ENCODE measurements at regions not wholly inside any gene's neighbourhood (a gene's known extent, or its start where the extent isn't known, plus 50 kb on each side); places are given as distances from the start of the nearest gene placed in this dataset.
"Not testable (repeated sequence)": the region's sequence is repeated elsewhere in the genome, so short reads cannot be mapped to it uniquely, and the experiment has no call there.

- H3K4me1 ChIP-seq (ENCODE audit: control insufficient read depth, insufficient read depth, low read length); H3K9me3 ChIP-seq (replicated peaks; ENCODE audit: low read length); H3K36me3 ChIP-seq (ENCODE audit: insufficient read depth, low read length); H3K9ac ChIP-seq (ENCODE audit: low read depth, low read length); H3K4me2 ChIP-seq (ENCODE audit: low read length); H3K4me3 ChIP-seq (ENCODE audit: low read length): not testable (repeated sequence)
- H3K27me3 ChIP-seq (ENCODE audit: control insufficient read depth, insufficient read depth, low read length): peaks cover 17% of the 10 kb centered on the region
Measured at GRCh38 chr6:73925703-73926102, 229.7 kb downstream of the CD109 start.

- peaks cover 4% of the 10 kb centered on the region for H3K9me3 ChIP-seq (replicated peaks; ENCODE audit: low read length)
- no peaks in the 10 kb centered on the region for H3K4me1 ChIP-seq (ENCODE audit: control insufficient read depth, insufficient read depth, low read length)
- no peak overlapping the region for H3K4me2 ChIP-seq (ENCODE audit: low read length)
- no peak overlapping the region for H3K9ac ChIP-seq (ENCODE audit: low read depth, low read length)
- H3K4me3 ChIP-seq (ENCODE audit: low read length): no peak overlapping the region
- H3K27me3 ChIP-seq (ENCODE audit: control insufficient read depth, insufficient read depth, low read length): peaks cover 13% of the 10 kb centered on the region
- H3K36me3 ChIP-seq (ENCODE audit: insufficient read depth, low read length): no peaks in the 10 kb centered on the region
Measured at GRCh38 chr6:73923905-73924485, 228.0 kb downstream of the CD109 start.

GRCh38 chr6:73903155-73903554 lies 207.2 kb downstream of the CD109 start:
- H3K4me2 ChIP-seq (ENCODE audit: low read length): no peak overlapping the region
- H3K4me3 ChIP-seq (ENCODE audit: low read length): no peak overlapping the region
- H3K36me3 ChIP-seq (ENCODE audit: insufficient read depth, low read length): no peaks in the 10 kb centered on the region
- H3K9ac ChIP-seq (ENCODE audit: low read depth, low read length): no peak overlapping the region
- no peaks in the 10 kb centered on the region for H3K27me3 ChIP-seq (ENCODE audit: control insufficient read depth, insufficient read depth, low read length)
- no peaks in the 10 kb centered on the region for H3K4me1 ChIP-seq (ENCODE audit: control insufficient read depth, insufficient read depth, low read length)
- H3K9me3 ChIP-seq (replicated peaks; ENCODE audit: low read length): peaks cover 3% of the 10 kb centered on the region

- H3K4me2 ChIP-seq (ENCODE audit: low read length): no peak overlapping the region
- no peak overlapping the region for H3K9ac ChIP-seq (ENCODE audit: low read depth, low read length)
- H3K4me1 ChIP-seq (ENCODE audit: control insufficient read depth, insufficient read depth, low read length): no peaks in the 10 kb centered on the region
- H3K4me3 ChIP-seq (ENCODE audit: low read length): no peak overlapping the region
- no peaks in the 10 kb centered on the region for H3K27me3 ChIP-seq (ENCODE audit: control insufficient read depth, insufficient read depth, low read length)
- H3K36me3 ChIP-seq (ENCODE audit: insufficient read depth, low read length): no peaks in the 10 kb centered on the region
- H3K9me3 ChIP-seq (replicated peaks; ENCODE audit: low read length): peaks cover 3% of the 10 kb centered on the region
Measured at GRCh38 chr6:73901986-73902385, 206.0 kb downstream of the CD109 start.

GRCh38 chr6:73901311-73901710 lies 205.3 kb downstream of the CD109 start:
- no peaks in the 10 kb centered on the region for H3K27me3 ChIP-seq (ENCODE audit: control insufficient read depth, insufficient read depth, low read length)
- no peak overlapping the region for H3K4me3 ChIP-seq (ENCODE audit: low read length)
- no peak overlapping the region for H3K4me2 ChIP-seq (ENCODE audit: low read length)
- no peaks in the 10 kb centered on the region for H3K4me1 ChIP-seq (ENCODE audit: control insufficient read depth, insufficient read depth, low read length)
- peaks cover 3% of the 10 kb centered on the region for H3K9me3 ChIP-seq (replicated peaks; ENCODE audit: low read length)
- no peak overlapping the region for H3K9ac ChIP-seq (ENCODE audit: low read depth, low read length)
- H3K36me3 ChIP-seq (ENCODE audit: insufficient read depth, low read length): no peaks in the 10 kb centered on the region

GRCh38 chr6:73898599-73898998 lies 202.6 kb downstream of the CD109 start:
- peaks cover 3% of the 10 kb centered on the region for H3K9me3 ChIP-seq (replicated peaks; ENCODE audit: low read length)
- H3K36me3 ChIP-seq (ENCODE audit: insufficient read depth, low read length): no peaks in the 10 kb centered on the region
- no peak overlapping the region for H3K4me3 ChIP-seq (ENCODE audit: low read length)
- no peak overlapping the region for H3K9ac ChIP-seq (ENCODE audit: low read depth, low read length)
- H3K4me2 ChIP-seq (ENCODE audit: low read length): no peak overlapping the region
- no peaks in the 10 kb centered on the region for H3K4me1 ChIP-seq (ENCODE audit: control insufficient read depth, insufficient read depth, low read length)
- H3K27me3 ChIP-seq (ENCODE audit: control insufficient read depth, insufficient read depth, low read length): peaks cover 2% of the 10 kb centered on the region

DNA sequence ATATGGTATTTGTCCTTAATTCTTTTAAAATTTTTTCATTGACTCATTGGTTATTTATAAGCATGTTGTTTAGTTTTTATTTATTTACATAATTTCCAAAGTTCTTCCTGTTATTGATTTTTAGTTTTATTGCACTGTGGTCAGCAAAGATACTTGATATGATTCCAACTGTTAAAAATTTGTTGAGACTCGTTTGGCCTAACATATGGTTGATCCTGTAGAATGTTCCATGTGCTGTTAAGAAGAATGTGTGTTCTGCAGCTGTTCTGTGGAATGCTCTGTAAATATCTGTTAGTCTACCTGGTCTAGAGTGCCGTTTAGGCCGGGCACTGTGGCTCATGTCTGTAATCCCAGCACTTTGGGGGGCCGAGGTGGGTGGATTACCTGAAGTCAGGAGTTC lies 197.7 kb downstream of the CD109 start:
- Histone ChIP-seq H3K4me3 (ENCODE audit: low read length) (no peak overlapping the region), H3K36me3 (ENCODE audit: insufficient read depth, low read length) (no peaks in the 10 kb centered on the region), H3K27me3 (ENCODE audit: control insufficient read depth, insufficient read depth, low read length) (peaks cover 2% of the 10 kb centered on the region), H3K4me2 (ENCODE audit: low read length) (no peak overlapping the region), H3K9me3 (replicated peaks; ENCODE audit: low read length) (no peaks in the 10 kb centered on the region), H3K4me1 (ENCODE audit: control insufficient read depth, insufficient read depth, low read length) (no peaks in the 10 kb centered on the region), H3K9ac (ENCODE audit: low read depth, low read length) (no peak overlapping the region)

DNA sequence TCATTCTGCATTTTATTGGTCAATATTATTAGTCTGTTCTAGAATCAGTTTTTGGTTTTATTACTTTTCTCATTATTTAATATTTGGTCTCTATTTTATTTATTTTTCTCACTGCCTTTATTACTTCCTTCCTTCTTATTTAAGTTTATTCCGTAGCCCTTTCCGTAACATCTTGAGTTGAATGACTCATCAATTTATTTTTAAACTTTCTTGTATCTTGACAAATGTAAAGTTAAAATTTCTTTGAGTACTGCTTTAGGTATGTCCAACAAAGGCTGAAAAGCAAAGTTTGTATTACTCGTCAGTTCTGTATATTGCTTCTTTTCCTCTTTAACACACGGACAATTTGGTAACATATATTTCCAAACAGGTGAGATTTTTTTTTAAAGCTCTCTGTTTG lies 192.0 kb downstream of the CD109 start:
- no peak overlapping the region for H3K4me3 ChIP-seq (ENCODE audit: low read length)

GRCh38 chr6:73885393-73885792 lies 189.4 kb downstream of the CD109 start:
- Histone ChIP-seq H3K9ac (ENCODE audit: low read depth, low read length) (no peak overlapping the region), H3K4me2 (ENCODE audit: low read length) (no peak overlapping the region), H3K4me3 (ENCODE audit: low read length) (no peak overlapping the region), H3K9me3 (replicated peaks; ENCODE audit: low read length) (no peaks in the 10 kb centered on the region), H3K4me1 (ENCODE audit: control insufficient read depth, insufficient read depth, low read length) (peaks cover 3% of the 10 kb centered on the region), H3K27me3 (ENCODE audit: control insufficient read depth, insufficient read depth, low read length) (no peaks in the 10 kb centered on the region), H3K36me3 (ENCODE audit: insufficient read depth, low read length) (no peaks in the 10 kb centered on the region)

More for the DNA sequence above, 192.0 kb downstream of the CD109 start:
- H3K9ac ChIP-seq (ENCODE audit: low read depth, low read length): no peak overlapping the region
- peaks cover 3% of the 10 kb centered on the region for H3K4me1 ChIP-seq (ENCODE audit: control insufficient read depth, insufficient read depth, low read length)
- H3K9me3 ChIP-seq (replicated peaks; ENCODE audit: low read length): no peaks in the 10 kb centered on the region
- H3K4me2 ChIP-seq (ENCODE audit: low read length): no peak overlapping the region
- no peaks in the 10 kb centered on the region for H3K27me3 ChIP-seq (ENCODE audit: control insufficient read depth, insufficient read depth, low read length)
- no peaks in the 10 kb centered on the region for H3K36me3 ChIP-seq (ENCODE audit: insufficient read depth, low read length)

GRCh38 chr6:73884540-73884939 lies 188.5 kb downstream of the CD109 start:
- Histone ChIP-seq H3K9ac (ENCODE audit: low read depth, low read length) (no peak overlapping the region), H3K36me3 (ENCODE audit: insufficient read depth, low read length) (no peaks in the 10 kb centered on the region), H3K9me3 (replicated peaks; ENCODE audit: low read length) (no peaks in the 10 kb centered on the region), H3K4me3 (ENCODE audit: low read length) (no peak overlapping the region), H3K4me1 (ENCODE audit: control insufficient read depth, insufficient read depth, low read length) (peaks cover 3% of the 10 kb centered on the region), H3K4me2 (ENCODE audit: low read length) (no peak overlapping the region), H3K27me3 (ENCODE audit: control insufficient read depth, insufficient read depth, low read length) (no peaks in the 10 kb centered on the region)

GRCh38 chr6:73879501-73880293 lies 183.7 kb downstream of the CD109 start:
- Histone ChIP-seq H3K27me3 (ENCODE audit: control insufficient read depth, insufficient read depth, low read length) (no peaks in the 10 kb centered on the region), H3K4me3 (ENCODE audit: low read length) (no peak overlapping the region), H3K4me2 (ENCODE audit: low read length) (no peak overlapping the region), H3K9me3 (replicated peaks; ENCODE audit: low read length) (no peaks in the 10 kb centered on the region), H3K4me1 (ENCODE audit: control insufficient read depth, insufficient read depth, low read length) (no peaks in the 10 kb centered on the region), H3K36me3 (ENCODE audit: insufficient read depth, low read length) (no peaks in the 10 kb centered on the region), H3K9ac (ENCODE audit: low read depth, low read length) (no peak overlapping the region)

DNA sequence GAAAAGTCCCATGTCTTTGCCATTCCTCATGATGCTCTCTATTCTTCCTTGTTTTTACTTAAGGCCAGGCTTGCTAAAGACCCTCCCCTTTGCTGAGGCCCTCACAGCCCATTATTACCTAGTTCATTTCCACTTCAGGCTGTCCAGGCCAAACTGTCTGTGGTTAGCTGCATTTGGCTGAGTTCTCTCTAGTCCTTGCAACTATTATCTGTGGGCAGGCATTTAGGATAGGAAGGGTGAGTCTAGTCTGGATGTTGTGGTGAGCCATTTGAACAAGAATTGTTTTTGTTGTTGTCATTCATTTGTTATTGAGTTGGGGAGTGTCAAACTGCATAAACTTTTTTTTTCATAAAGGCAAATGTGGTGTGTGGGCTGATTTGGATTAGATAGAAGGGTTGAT lies 182.4 kb downstream of the CD109 start:
- Histone ChIP-seq H3K9ac (ENCODE audit: low read depth, low read length) (no peak overlapping the region), H3K36me3 (ENCODE audit: insufficient read depth, low read length) (no peaks in the 10 kb centered on the region), H3K4me1 (ENCODE audit: control insufficient read depth, insufficient read depth, low read length) (no peaks in the 10 kb centered on the region), H3K4me2 (ENCODE audit: low read length) (no peak overlapping the region), H3K9me3 (replicated peaks; ENCODE audit: low read length) (no peaks in the 10 kb centered on the region), H3K27me3 (ENCODE audit: control insufficient read depth, insufficient read depth, low read length) (no peaks in the 10 kb centered on the region), H3K4me3 (ENCODE audit: low read length) (no peak overlapping the region)
